ENCODE measurements at regions not wholly inside any gene's neighbourhood (a gene's known extent, or its start where the extent isn't known, plus 50 kb on each side); places are given as distances from the start of the nearest gene placed in this dataset.

GRCh38 chr18:68462766-68463165 is 252.1 kb downstream of the TMX3 start:
- no peak for ATAC-seq

- no peak for ATAC-seq
These were observed 252.8 kb downstream of the TMX3 start for GRCh38 chr18:68462148-68462547.

- ATAC-seq: no peak
These were observed 253.4 kb downstream of the TMX3 start for GRCh38 chr18:68461481-68462018.

GRCh38 chr18:68459968-68460367 is 254.9 kb downstream of the TMX3 start:
- ATAC-seq: no peak

GRCh38 chr18:68456985-68457384 is 257.9 kb downstream of the TMX3 start:
- ATAC-seq: no peak

- no peak for ATAC-seq
These were observed 259.7 kb downstream of the TMX3 start for GRCh38 chr18:68455229-68455603.

GRCh38 chr18:68454511-68455228 is 260.2 kb downstream of the TMX3 start:
- no peak for ATAC-seq

- no peak for ATAC-seq
These were observed 265.6 kb downstream of the TMX3 start for GRCh38 chr18:68449292-68449691.

GRCh38 chr18:68448736-68449135 is 266.2 kb downstream of the TMX3 start:
- ATAC-seq: no peak

- no peak for ATAC-seq
These were observed 267.6 kb downstream of the TMX3 start for GRCh38 chr18:68447286-68447685.

- no peak for ATAC-seq
These were observed 269.1 kb downstream of the TMX3 start for GRCh38 chr18:68445668-68446426.

- no peak for ATAC-seq
These were observed 269.8 kb downstream of the TMX3 start for GRCh38 chr18:68445136-68445535.

- no peak for ATAC-seq
These were observed 273.7 kb downstream of the TMX3 start for GRCh38 chr18:68441241-68441640.

GRCh38 chr18:68440433-68440832 is 274.5 kb downstream of the TMX3 start:
- no peak for ATAC-seq

GRCh38 chr18:68439642-68440041 is 275.3 kb downstream of the TMX3 start:
- no peak for ATAC-seq

GRCh38 chr18:68438983-68439382 is 275.9 kb downstream of the TMX3 start:
- ATAC-seq: no peak

GRCh38 chr18:68438536-68438935 is 276.4 kb downstream of the TMX3 start:
- ATAC-seq: no peak

- ATAC-seq: no peak
These were observed 278.4 kb downstream of the TMX3 start for GRCh38 chr18:68436485-68436884.

- ATAC-seq: no peak
These were observed 279.3 kb downstream of the TMX3 start for GRCh38 chr18:68435581-68435980.

GRCh38 chr18:68431922-68432198 is 283.0 kb downstream of the TMX3 start:
- ATAC-seq: no peak

GRCh38 chr18:68431111-68431921 is 283.6 kb downstream of the TMX3 start:
- ATAC-seq: no peak

GRCh38 chr18:68429841-68430240 is 285.1 kb downstream of the TMX3 start:
- no peak for ATAC-seq

- no peak for ATAC-seq
These were observed 285.8 kb downstream of the TMX3 start for GRCh38 chr18:68429111-68429510.

- no peak for ATAC-seq
These were observed 286.2 kb downstream of the TMX3 start for GRCh38 chr18:68428661-68429060.
